ENCODE measurements at regions not wholly inside any gene's neighbourhood (a gene's known extent, or its start where the extent isn't known, plus 50 kb on each side); places are given as distances from the start of the nearest gene placed in this dataset.

- TF ChIP-seq CTCF (conservative IDR thresholded peaks at IDR 0.05; ENCODE audit: low read depth in 2 of 2) (no peak), ZNF114 (CRISPR knock-in tag; IDR thresholded peaks at IDR 0.05) (no peak), EZH2 (IDR thresholded peaks at IDR 0.05; ENCODE audit: low read depth, unreplicated experiment) (no peak), ZNF331 (CRISPR knock-in tag; IDR thresholded peaks at IDR 0.05; ENCODE audit: low read depth) (no peak), REST (IDR thresholded peaks at IDR 0.05; ENCODE audit: unreplicated experiment) (no peak)
Observed at GRCh38 chr2:150585221-150585971, 97.9 kb upstream of the RND3 start (continued).

GRCh38 chr2:150584081-150584480, 96.6 kb upstream of the RND3 start:
- Histone ChIP-seq H3K27me3 (ENCODE audit: insufficient read depth) (no peaks in the 10 kb centered on the region), H3K36me3 (ENCODE audit: insufficient read depth) (peaks cover 1% of the 10 kb centered on the region; the same call in 1 of the 2 replicates), H2AFZ (no peak overlapping the region), H3K79me2 (replicated peaks; ENCODE audit: insufficient read depth) (no peaks in the 10 kb centered on the region), H3K4me3 (no peak overlapping the region), H3F3A (replicated peaks; ENCODE audit: low read depth) (no peaks in the 10 kb centered on the region), H3K27ac (ENCODE audit: low read depth) (no peak overlapping the region), H3K4me1 (ENCODE audit: insufficient read depth) (no peaks in the 10 kb centered on the region), H4K20me1 (replicated peaks; ENCODE audit: insufficient read depth) (no peaks in the 10 kb centered on the region), H3K4me2 (no peak overlapping the region), H3K9me2 (ENCODE audit: insufficient read depth) (no peaks in the 10 kb centered on the region)
- Mint-ChIP-seq H3K27me3 (ENCODE audit: insufficient read depth, low read depth, poor library complexity) (peaks cover 2% of the 10 kb centered on the region), H3K4me1 (peaks cover 7% of the 10 kb centered on the region), H3K9me3 (peaks cover 13% of the 10 kb centered on the region), H3K4me3 (no peak overlapping the region), H3K36me3 (ENCODE audit: low read depth) (peaks cover 8% of the 10 kb centered on the region), H3K27ac (no peak overlapping the region)
- no peak for DNase-seq (ENCODE audit: low spot score)
- no peak for ATAC-seq
- TF ChIP-seq POLR2AphosphoS5 (IDR thresholded peaks at IDR 0.05; ENCODE audit: low read depth) (no peak), ZNF114 (CRISPR knock-in tag; IDR thresholded peaks at IDR 0.05) (no peak), EZH2phosphoT487 (IDR thresholded peaks at IDR 0.05; ENCODE audit: unreplicated experiment) (no peak), EZH2 (IDR thresholded peaks at IDR 0.05; ENCODE audit: low read depth, unreplicated experiment) (no peak), REST (IDR thresholded peaks at IDR 0.05; ENCODE audit: unreplicated experiment) (no peak), NANOG (IDR thresholded peaks at IDR 0.05; ENCODE audit: borderline replicate concordance) (no peak)

All from GM23338 (cell line).